Cardiac fibroblast (primary cell): ENCODE measurements at regions not wholly inside any gene's neighbourhood (a gene's known extent, or its start where the extent isn't known, plus 50 kb on each side); places are given as distances from the start of the nearest gene placed in this dataset.

Source experiments
- DNase-seq, 2 donors: peaks; one replicate each; pipeline versions ENCODE4 v3.0.0 to v3.0.0-alpha.2; 2010; ENCODE audit warnings: low read depth in 2 of 2
- H3K4me3 ChIP-seq, 2 donors: replicated peaks in 1 of 2; 1 replicate in 1 of 2; 2 replicates in 1 of 2; pipeline ENCODE4 v1.5.1; 2011; ENCODE audit warnings: low read depth in 2 of 2, low read length in 2 of 2, mild to moderate bottlenecking in 2 of 2, moderate library complexity in 1 of 2
- CTCF ChIP-seq: IDR thresholded peaks from one replicate; pipeline ENCODE4 v1.5.1; 2011; ENCODE audit warnings: low read depth, mild to moderate bottlenecking, low read length, inconsistent platforms

- no peak for DNase-seq
- no peak overlapping the region for H3K4me3 ChIP-seq
- no peak for TF ChIP-seq CTCF
Measured at GRCh38 chr5:121156565-121156964, 692.5 kb downstream of the PRR16 start.

- no peak overlapping the region for H3K4me3 ChIP-seq
- no peak for TF ChIP-seq CTCF
- DNase-seq, result no peak
Measured at GRCh38 chr5:121158451-121158850, 693.2 kb upstream of the FTMT start.

- DNase-seq, result no peak
- H3K4me3 ChIP-seq, result no peak overlapping the region
- TF ChIP-seq CTCF, result no peak
Measured at GRCh38 chr5:121160591-121160990, 691.1 kb upstream of the FTMT start.

GRCh38 chr5:121164632-121165031, 687.0 kb upstream of the FTMT start:
- no peak overlapping the region for H3K4me3 ChIP-seq
- no peak for TF ChIP-seq CTCF
- DNase-seq, result no peak

GRCh38 chr5:121171361-121171760, 680.3 kb upstream of the FTMT start:
- TF ChIP-seq CTCF, result no peak
- DNase-seq, result no peak
- H3K4me3 ChIP-seq, result no peak overlapping the region

- no peak for TF ChIP-seq CTCF
- no peak overlapping the region for H3K4me3 ChIP-seq
Measured at GRCh38 chr5:121171834-121172233, 679.8 kb upstream of the FTMT start.

GRCh38 chr5:121174351-121174750, 677.3 kb upstream of the FTMT start:
- TF ChIP-seq CTCF, result no peak
- H3K4me3 ChIP-seq, result no peak overlapping the region
- peak in 1 of 2 donors; percentile 2 for DNase-seq

More at GRCh38 chr5:121171834-121172233, 679.8 kb upstream of the FTMT start:
- peak; percentile 1 to 50 for DNase-seq
